H1 (cell line): ENCODE measurements at regions not wholly inside any gene's neighbourhood (a gene's known extent, or its start where the extent isn't known, plus 50 kb on each side); places are given as distances from the start of the nearest gene placed in this dataset.

Experiments used
- CTCF ChIA-PET: fragments of 300-600 bp; sonication (Branson Sonifier 250); formaldehyde crosslinking; loops from one replicate; lab custom pipeline; 2021; ENCODE audit not compliant: partially characterized antibody; lab: Charles Lee
- POLR2A ChIA-PET: fragments of 300-600 bp; sonication (Branson Sonifier 250); formaldehyde crosslinking; loops from one replicate; lab custom pipeline; 2021; ENCODE audit warnings: inconsistent platforms; ENCODE audit not compliant: partially characterized antibody; lab: Charles Lee
- DNase-seq, 2 experiments: peaks; one replicate each; pipeline versions ENCODE4 v3.0.0 to v3.0.0-alpha.2; 2010 to 2022; ENCODE audit warnings: low spot score in 2 of 2, low read depth in 1 of 2, mixed read lengths in 1 of 2
- FAIRE-seq: peaks from 2 replicates; lab custom pipeline; 2011; peaks lifted over from hg19 to GRCh38; lab: Jason Lieb, UNC
- H2AFZ ChIP-seq: 2 replicates; pipeline ENCODE4 v1.8.1; 2012; ENCODE audit warnings: low read length, inconsistent platforms
- H2AK5ac ChIP-seq: 2 replicates; pipeline ENCODE4 v1.6.1; 2013; ENCODE audit warnings: low read depth, low read length
- H2BK120ac ChIP-seq: replicated peaks from 2 replicates; pipeline ENCODE3; 2013; ENCODE audit warnings: low read depth, low read length, inconsistent platforms
- H2BK12ac ChIP-seq: 2 replicates; pipeline ENCODE4 v1.6.1; 2013; ENCODE audit warnings: low read depth, low read length
- H2BK15ac ChIP-seq: 2 replicates; pipeline ENCODE4 v1.6.1; 2013; ENCODE audit warnings: low read length
- H2BK20ac ChIP-seq: 2 replicates; pipeline ENCODE4 v1.6.1; 2013; ENCODE audit warnings: low read length
- H2BK5ac ChIP-seq: 2 replicates; pipeline ENCODE4 v1.6.1; 2013; ENCODE audit warnings: low read depth, low read length
- H3K14ac ChIP-seq: 2 replicates; pipeline ENCODE4 v1.6.1; 2013; ENCODE audit warnings: inconsistent platforms; ENCODE audit not compliant: insufficient read length
- H3K18ac ChIP-seq: 2 replicates; pipeline ENCODE4 v1.6.1; 2013; ENCODE audit warnings: low read length; ENCODE audit errors: extremely low read depth
- H3K23ac ChIP-seq: 2 replicates; pipeline ENCODE4 v1.6.1; 2013; ENCODE audit warnings: inconsistent platforms; ENCODE audit not compliant: insufficient read length
- H3K23me2 ChIP-seq: 2 replicates; pipeline ENCODE4 v1.6.1; 2013; ENCODE audit warnings: low read depth, low read length
- H3K27ac ChIP-seq: 2 replicates; pipeline ENCODE4 v1.6.1; 2011; ENCODE audit warnings: low read depth, low read length, inconsistent platforms
- H3K27me3 ChIP-seq, 4 experiments: replicated peaks in 1 of 4; 1 replicate in 1 of 4; 2 replicates in 3 of 4; pipeline versions ENCODE4 v1.6.1 to v1.8.1; 2011 to 2013; ENCODE audit warnings: low read length in 3 of 4, mild to moderate bottlenecking in 3 of 4, inconsistent platforms in 2 of 4, mixed read lengths in 2 of 4, moderate library complexity in 1 of 4; ENCODE audit not compliant: control insufficient read depth in 3 of 4, insufficient read depth in 3 of 4; ENCODE audit errors: extremely low read depth in 1 of 4
- H3K36me3 ChIP-seq, 4 experiments: 2 replicates each; pipeline versions ENCODE4 v1.6.1 to v1.8.1; 2011 to 2013; ENCODE audit warnings: mild to moderate bottlenecking in 4 of 4, low read length in 3 of 4, moderate library complexity in 2 of 4, control low read depth in 1 of 4, inconsistent platforms in 1 of 4; ENCODE audit not compliant: insufficient read depth in 4 of 4, control insufficient read depth in 2 of 4
- H3K4ac ChIP-seq: replicated peaks from 2 replicates; pipeline ENCODE3; 2013; ENCODE audit warnings: low read length, low read depth, mixed read lengths, inconsistent platforms; ENCODE audit not compliant: insufficient read length
- H3K4me1 ChIP-seq, 4 experiments: replicated peaks in 1 of 4; 1 replicate in 1 of 4; 2 replicates in 3 of 4; pipeline versions ENCODE4 v1.6.1 to v1.8.1; 2011 to 2013; ENCODE audit warnings: low read length in 3 of 4, inconsistent platforms in 2 of 4, mixed read lengths in 1 of 4; ENCODE audit not compliant: insufficient read depth in 4 of 4, control insufficient read depth in 3 of 4
- H3K4me2 ChIP-seq, 2 experiments: 2 replicates each; pipeline versions ENCODE4 v1.6.1 to v1.8.1; 2011 to 2013; ENCODE audit warnings: low read depth in 2 of 2, low read length in 2 of 2, control low read depth in 1 of 2, inconsistent platforms in 1 of 2, mild to moderate bottlenecking in 1 of 2; ENCODE audit not compliant: insufficient read depth in 1 of 2
- H3K4me3 ChIP-seq, 4 experiments: fragments of 200-600, 300-600 bp in 1 of 4; sonication (generic), shearing (Covaris generic), sonication (Bioruptor Twin) in 1 of 4; 2 replicates each; pipeline versions ENCODE4 v1.5.1 to v1.8.1; 2011 to 2016; ENCODE audit warnings: low read length in 4 of 4, low read depth in 3 of 4, control low read depth in 2 of 4, inconsistent platforms in 2 of 4, mild to moderate bottlenecking in 2 of 4, mixed read lengths in 1 of 4, moderate library complexity in 1 of 4; ENCODE audit not compliant: insufficient read depth in 2 of 4; ENCODE audit errors: extremely low read depth in 1 of 4
- H3K56ac ChIP-seq: replicated peaks from 2 replicates; pipeline ENCODE3; 2013; ENCODE audit warnings: low read depth, mild to moderate bottlenecking, mixed read lengths, low read length, inconsistent platforms; ENCODE audit not compliant: insufficient read length
- H3K79me1 ChIP-seq: 2 replicates; pipeline ENCODE4 v1.6.1; 2013; ENCODE audit warnings: low read depth, low read length, control low read depth
- H3K79me2 ChIP-seq, 2 experiments: 2 replicates each; pipeline versions ENCODE4 v1.6.1 to v1.8.1; 2012 to 2013; ENCODE audit warnings: low read length in 2 of 2, mild to moderate bottlenecking in 2 of 2, inconsistent platforms in 1 of 2; ENCODE audit not compliant: insufficient read depth in 2 of 2, control insufficient read depth in 1 of 2
- H3K9ac ChIP-seq, 4 experiments: replicated peaks in 1 of 4; 1 replicate in 1 of 4; 2 replicates in 3 of 4; pipeline versions ENCODE4 v1.6.1 to v1.8.1; 2011 to 2013; ENCODE audit warnings: low read depth in 3 of 4, low read length in 3 of 4, control low read depth in 2 of 4, mild to moderate bottlenecking in 2 of 4, moderate library complexity in 2 of 4, inconsistent platforms in 1 of 4; ENCODE audit errors: extremely low read depth in 1 of 4
- H3K9me3 ChIP-seq, 2 experiments: 2 replicates each; pipeline versions ENCODE4 v1.6.1 to v1.8.1; 2012 to 2013; ENCODE audit warnings: mild to moderate bottlenecking in 2 of 2, moderate library complexity in 2 of 2, control low read depth in 1 of 2, inconsistent platforms in 1 of 2, low read depth in 1 of 2, low read length in 1 of 2, mixed read lengths in 1 of 2; ENCODE audit not compliant: insufficient read depth in 2 of 2
- H4K20me1 ChIP-seq, 2 experiments: replicated peaks in 1 of 2; 2 replicates each; pipeline versions ENCODE3 to v1.8.1; 2011 to 2013; ENCODE audit warnings: inconsistent platforms in 2 of 2, low read length in 2 of 2, mild to moderate bottlenecking in 1 of 2; ENCODE audit not compliant: insufficient read depth in 2 of 2, control insufficient read depth in 1 of 2
- H4K5ac ChIP-seq: 2 replicates; pipeline ENCODE4 v1.6.1; 2013; ENCODE audit warnings: low read length, low read depth, mixed read lengths, inconsistent platforms; ENCODE audit not compliant: insufficient read length
- H4K8ac ChIP-seq: 2 replicates; pipeline ENCODE4 v1.8.0; 2013; ENCODE audit warnings: mild to moderate bottlenecking, moderate library complexity, low read length, inconsistent platforms; ENCODE audit not compliant: insufficient read depth; ENCODE audit errors: extremely low read depth
- H4K91ac ChIP-seq: replicated peaks from 2 replicates; pipeline ENCODE3; 2013; ENCODE audit warnings: low read length, mixed read lengths, inconsistent platforms; ENCODE audit not compliant: insufficient read length
- ATF3 ChIP-seq: IDR thresholded peaks from 2 replicates; pipeline ENCODE4 v1.6.1; 2011; ENCODE audit warnings: low read depth, mild to moderate bottlenecking, low read length; ENCODE audit not compliant: insufficient read depth
- CEBPB ChIP-seq: IDR thresholded peaks from 2 replicates; pipeline ENCODE4 v1.6.1; 2012; ENCODE audit warnings: low read depth, low read length
- CHD1 ChIP-seq: IDR thresholded peaks from 2 replicates; pipeline ENCODE4 v1.6.1; 2012; ENCODE audit warnings: low read depth, low read length, improper control_type of control experiment
- JUND ChIP-seq: IDR thresholded peaks from 2 replicates; pipeline ENCODE4 v1.6.1; 2011; ENCODE audit warnings: mild to moderate bottlenecking, improper control_type of control experiment, low read length
- MAFK ChIP-seq: IDR thresholded peaks from 2 replicates; pipeline ENCODE4 v1.6.1; 2012; ENCODE audit warnings: low read depth, mild to moderate bottlenecking, improper control_type of control experiment, low read length
- PHF8 ChIP-seq: fragments of 200-600 bp; sonication (generic); conservative IDR thresholded peaks from 2 replicates; pipeline ENCODE4 v1.7.1; 2012; ENCODE audit warnings: low read depth, mild to moderate bottlenecking, inconsistent platforms, low read length, moderate library complexity
- POLR2AphosphoS5 ChIP-seq: IDR thresholded peaks from 2 replicates; pipeline ENCODE4 v1.6.1; 2011; ENCODE audit warnings: low read depth, low read length
- RFX5 ChIP-seq: IDR thresholded peaks from 2 replicates; pipeline ENCODE4 v1.6.1; 2011; ENCODE audit warnings: low read depth, low read length, improper control_type of control experiment, borderline replicate concordance
- SAP30 ChIP-seq: fragments of 300-600 bp; sonication (generic); IDR thresholded peaks from 2 replicates; pipeline ENCODE4 v1.7.1; 2012; ENCODE audit warnings: low read length, moderate library complexity, mild to moderate bottlenecking, inconsistent platforms; ENCODE audit not compliant: insufficient read depth, insufficient replicate concordance
- WGBS, 2 experiments: shearing (Covaris generic) in 1 of 2; methylation state at CpG; one replicate each; pipeline versions ENCODE4 v1.1.6 to v1.1.7; 2013 to 2015; ENCODE audit warnings: low lambda C conversion rate in 2 of 2, mixed read lengths in 2 of 2, inconsistent platforms in 1 of 2, low coverage in 1 of 2, missing lambda C conversion rate in 1 of 2; ENCODE audit not compliant: insufficient replicate concordance in 2 of 2, insufficient coverage in 1 of 2, insufficient read length in 1 of 2; ENCODE audit errors: extremely low coverage in 1 of 2, missing lambda C conversion rate in 1 of 2; 5-methylcytosine and 5-hydroxymethylcytosine counted together
- TF ChIP-seq, protein P1 (sequence below), 3 experiments: IDR thresholded peaks; 1 replicate in 2 of 3; 2 replicates in 1 of 3; pipeline versions ENCODE4 v1.5.1 to v1.6.1; 2011; ENCODE audit warnings: low read length in 3 of 3, mild to moderate bottlenecking in 3 of 3, inconsistent platforms in 2 of 3, low read depth in 1 of 3, moderate library complexity in 1 of 3; ENCODE audit not compliant: insufficient read depth in 1 of 3; ENCODE audit errors: control extremely low read depth in 1 of 3

DNA sequence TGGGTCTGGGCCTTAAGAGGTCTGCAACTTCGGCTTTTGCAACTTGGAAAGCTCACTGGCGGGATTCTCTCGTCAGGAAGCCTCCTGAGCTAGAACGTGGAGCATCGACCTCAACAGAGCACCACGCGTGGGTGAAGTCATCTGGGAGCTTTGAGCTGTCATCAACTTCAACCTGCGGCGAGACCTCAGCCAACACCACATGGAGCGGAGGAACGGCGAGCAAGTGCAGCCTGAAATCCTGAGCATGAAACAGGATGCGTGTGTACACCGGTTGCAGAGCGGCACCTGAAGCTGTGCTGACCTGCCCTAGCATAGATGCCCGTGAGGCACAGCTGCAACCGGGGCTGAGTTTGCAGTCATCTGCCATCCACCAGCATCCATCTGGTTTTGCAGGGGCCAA, 295.7 kb upstream of the SHH start:
- H2AFZ ChIP-seq: no peak overlapping the region
- no peak for DNase-seq
- H3K56ac ChIP-seq: no peak overlapping the region
- no peaks in the 10 kb centered on the region for H3K36me3 ChIP-seq
- no peak overlapping the region for H4K8ac ChIP-seq
- no peak overlapping the region for H2BK5ac ChIP-seq
- no peaks in the 10 kb centered on the region for H3K79me2 ChIP-seq
- no peak for TF ChIP-seq ATF3
- TF ChIP-seq SAP30: no peak
- TF ChIP-seq PHF8: no peak
- TF ChIP-seq CEBPB: no peak
- no peak for TF ChIP-seq JUND
- no peak for TF ChIP-seq RFX5
- no peak for TF ChIP-seq CHD1
- TF ChIP-seq, protein P1, sequence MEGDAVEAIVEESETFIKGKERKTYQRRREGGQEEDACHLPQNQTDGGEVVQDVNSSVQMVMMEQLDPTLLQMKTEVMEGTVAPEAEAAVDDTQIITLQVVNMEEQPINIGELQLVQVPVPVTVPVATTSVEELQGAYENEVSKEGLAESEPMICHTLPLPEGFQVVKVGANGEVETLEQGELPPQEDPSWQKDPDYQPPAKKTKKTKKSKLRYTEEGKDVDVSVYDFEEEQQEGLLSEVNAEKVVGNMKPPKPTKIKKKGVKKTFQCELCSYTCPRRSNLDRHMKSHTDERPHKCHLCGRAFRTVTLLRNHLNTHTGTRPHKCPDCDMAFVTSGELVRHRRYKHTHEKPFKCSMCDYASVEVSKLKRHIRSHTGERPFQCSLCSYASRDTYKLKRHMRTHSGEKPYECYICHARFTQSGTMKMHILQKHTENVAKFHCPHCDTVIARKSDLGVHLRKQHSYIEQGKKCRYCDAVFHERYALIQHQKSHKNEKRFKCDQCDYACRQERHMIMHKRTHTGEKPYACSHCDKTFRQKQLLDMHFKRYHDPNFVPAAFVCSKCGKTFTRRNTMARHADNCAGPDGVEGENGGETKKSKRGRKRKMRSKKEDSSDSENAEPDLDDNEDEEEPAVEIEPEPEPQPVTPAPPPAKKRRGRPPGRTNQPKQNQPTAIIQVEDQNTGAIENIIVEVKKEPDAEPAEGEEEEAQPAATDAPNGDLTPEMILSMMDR (IDR thresholded peaks at IDR 0.05; ENCODE audit: control extremely low read depth in 1 of 3, insufficient read depth in 1 of 3, low read depth in 1 of 3, low read length in 3 of 3): no peak
- no peak for TF ChIP-seq MAFK
- no peak for TF ChIP-seq POLR2AphosphoS5
- TF ChIP-seq, all 59 proteins: peak for 0
- CTCF ChIA-PET: interaction anchor here (1.1 to 1.5 kb wide), 2 partner anchors 11 to 70 kb away, joined by 3 to 5 read pairs; no protein-coding TSS in a partner anchor
- POLR2A ChIA-PET: no interaction called here
- Histone ChIP-seq H3K27me3 (no peaks in the 10 kb centered on the region), H2BK12ac (no peak overlapping the region), H3K9ac (no peak overlapping the region), H2BK120ac (no peak overlapping the region), H3K79me1 (0 out of 2 replicates have a peak, but pooled peaks cover 2% of the 10 kb centered on the region), H3K14ac (no peak overlapping the region), H4K5ac (no peak overlapping the region), H3K4me3 (no peak overlapping the region), H4K20me1 (no peaks in the 10 kb centered on the region), H3K18ac (no peak overlapping the region), H3K4ac (no peak overlapping the region), H2BK15ac (no peak overlapping the region), H3K23ac (no peak overlapping the region), H3K4me2 (no peak overlapping the region), H3K27ac (no peak overlapping the region), H3K23me2 (no peaks in the 10 kb centered on the region), H2BK20ac (no peak overlapping the region), H4K91ac (no peak overlapping the region), H2AK5ac (no peak overlapping the region), H3K9me3 (no peaks in the 10 kb centered on the region), H3K4me1 (peaks cover 0 to 3% (median 0%) of the 10 kb centered on the region in 4 experiments; a peak in 1 of 7 replicates)
- FAIRE-seq: no peak
- 98% methylated on average over 17 of the region's 17 CpGs; no CpG with 5 or more reads in 1 of the 2 experiments for whole genome bisulfite sequencing, 2 experiments
